HAP-1 (cell line): ENCODE measurements at regions not wholly inside any gene's neighbourhood (a gene's known extent, or its start where the extent isn't known, plus 50 kb on each side); places are given as distances from the start of the nearest gene placed in this dataset.

Source experiments
- DNase-seq, 2 experiments: peaks; one replicate each; pipeline ENCODE4 v3.0.0-alpha.2; 2016 to 2020; ENCODE audit warnings: low spot score in 2 of 2
- H3K27me3 ChIP-seq: fragments of 250-450 bp; sonication (Bioruptor Pico); 2 replicates; pipeline ENCODE4 v1.5.1; 2020; ENCODE audit warnings: low read depth, mild to moderate bottlenecking, moderate library complexity
- H3K36me3 ChIP-seq: fragments of 250-450 bp; sonication (Bioruptor Pico); replicated peaks from 2 replicates; pipeline ENCODE4 v1.5.1; 2020; ENCODE audit warnings: mild to moderate bottlenecking
- H3K4me1 ChIP-seq: fragments of 250-450 bp; sonication (Bioruptor Pico); 2 replicates; pipeline ENCODE4 v1.5.1; 2020; ENCODE audit warnings: mild to moderate bottlenecking
- H3K4me3 ChIP-seq: fragments of 250-450 bp; sonication (Bioruptor Pico); 2 replicates; pipeline ENCODE4 v1.5.1; 2020; ENCODE audit warnings: mild to moderate bottlenecking, moderate library complexity
- H3K9me3 ChIP-seq: fragments of 250-450 bp; sonication (Bioruptor Pico); 2 replicates; pipeline ENCODE4 v1.5.1; 2020; ENCODE audit warnings: mild to moderate bottlenecking, moderate library complexity
- in situ Hi-C: fragments of 300-500 bp; cut with MboI; formaldehyde crosslinking; loops from 3 replicates; pipeline ENCODE4 v1.14.3; 2020; ENCODE audit warnings: low sequenced_read_pairs, inconsistent platforms, mixed read lengths

GRCh38 chrX:57848857-57849256, 61.4 kb downstream of the ZXDA start:
- Histone ChIP-seq H3K36me3 (no peaks in the 10 kb centered on the region), H3K9me3 (no peaks in the 10 kb centered on the region), H3K4me1 (no peaks in the 10 kb centered on the region), H3K27me3 (no peaks in the 10 kb centered on the region), H3K4me3 (no peak overlapping the region)
- DNase-seq: no peak
- in situ Hi-C loops: no loop called here

- Histone ChIP-seq H3K4me1 (peaks cover 4% of the 10 kb centered on the region; the same call in 1 of the 2 replicates), H3K36me3 (no peaks in the 10 kb centered on the region), H3K4me3 (no peak overlapping the region), H3K9me3 (no peaks in the 10 kb centered on the region), H3K27me3 (peaks cover 6% of the 10 kb centered on the region; the same call in 1 of the 2 replicates)
- peak in 1 of 2 experiments; percentile 12 for DNase-seq
- in situ Hi-C loops: no loop called here
These were observed 87.4 kb downstream of the ZXDA start for GRCh38 chrX:57822818-57823217.

DNA sequence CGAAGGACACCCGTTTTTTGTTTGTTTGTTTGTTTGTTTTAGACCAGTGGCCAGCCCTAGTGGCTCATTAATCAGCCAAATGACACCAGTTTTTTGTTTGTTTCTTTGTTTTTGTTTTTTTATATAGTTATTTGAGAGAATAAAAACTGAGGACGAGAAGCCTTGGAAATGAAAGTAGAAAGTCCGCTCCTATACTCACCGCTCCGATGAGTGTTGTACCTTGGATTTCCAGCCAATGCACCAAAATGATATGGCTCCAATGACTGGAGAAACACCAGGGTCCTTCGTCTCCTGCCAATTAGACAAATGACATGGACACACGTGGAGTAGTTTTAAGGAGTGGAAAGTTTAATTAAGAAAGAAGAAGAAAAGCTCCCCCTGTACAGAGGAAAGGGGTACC, 87.9 kb downstream of the ZXDA start:
- H3K4me3 ChIP-seq: no peak overlapping the region
- DNase-seq: no peak
- H3K9me3 ChIP-seq: no peaks in the 10 kb centered on the region
- in situ Hi-C loops: no loop called here
- H3K36me3 ChIP-seq: no peaks in the 10 kb centered on the region
- H3K4me1 ChIP-seq: peaks cover 4% of the 10 kb centered on the region; the same call in 1 of the 2 replicates
- H3K27me3 ChIP-seq: peaks cover 6% of the 10 kb centered on the region; the same call in 1 of the 2 replicates

DNA sequence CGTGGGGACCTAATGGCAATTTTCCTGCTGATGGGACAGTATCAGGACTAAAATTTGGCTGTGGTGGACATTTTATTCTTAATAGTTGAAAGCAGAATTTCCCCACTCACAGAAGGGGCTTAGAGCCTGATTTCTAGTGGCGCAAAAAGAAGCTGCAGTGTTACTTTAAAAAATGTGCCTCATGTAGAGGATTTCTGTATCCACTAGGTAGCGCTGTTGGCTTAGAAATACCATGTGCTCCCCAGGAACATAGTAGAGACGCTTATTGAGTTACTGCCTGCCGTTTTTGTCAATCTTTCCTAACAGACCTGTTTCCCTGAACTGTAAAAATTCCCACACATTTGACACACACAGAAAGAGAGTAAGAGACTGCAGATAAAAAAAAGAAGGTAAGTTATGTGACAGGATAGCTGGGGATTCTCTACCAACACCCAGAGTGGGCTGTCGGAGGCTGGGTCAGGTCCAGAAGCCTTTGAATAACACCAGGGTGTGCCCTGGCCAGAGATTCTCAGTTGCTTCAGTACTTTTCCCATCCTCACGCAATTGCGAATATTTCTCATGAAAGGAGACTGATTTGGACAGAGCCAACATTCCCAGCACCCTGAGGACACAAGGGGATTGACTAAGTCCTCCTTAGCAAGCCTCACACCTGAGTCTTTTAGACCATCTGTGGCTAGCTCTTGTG, 88.4 kb downstream of the ZXDA start:
- H3K9me3 ChIP-seq: no peaks in the 10 kb centered on the region
- H3K4me3 ChIP-seq: no peak overlapping the region
- H3K36me3 ChIP-seq: no peaks in the 10 kb centered on the region
- peaks cover 4% of the 10 kb centered on the region; the same call in 1 of the 2 replicates for H3K4me1 ChIP-seq
- DNase-seq: peak; percentile 59 to 75
- H3K27me3 ChIP-seq: peaks cover 6% of the 10 kb centered on the region; the same call in 1 of the 2 replicates
- in situ Hi-C loops: no loop called here

- in situ Hi-C loops: no loop called here
- no peak for DNase-seq
- Histone ChIP-seq H3K27me3 (peaks cover 6% of the 10 kb centered on the region; the same call in 1 of the 2 replicates), H3K9me3 (no peaks in the 10 kb centered on the region), H3K4me3 (no peak overlapping the region), H3K36me3 (no peaks in the 10 kb centered on the region), H3K4me1 (no peaks in the 10 kb centered on the region)
These were observed 93.0 kb downstream of the ZXDA start for GRCh38 chrX:57817302-57817701.

DNA sequence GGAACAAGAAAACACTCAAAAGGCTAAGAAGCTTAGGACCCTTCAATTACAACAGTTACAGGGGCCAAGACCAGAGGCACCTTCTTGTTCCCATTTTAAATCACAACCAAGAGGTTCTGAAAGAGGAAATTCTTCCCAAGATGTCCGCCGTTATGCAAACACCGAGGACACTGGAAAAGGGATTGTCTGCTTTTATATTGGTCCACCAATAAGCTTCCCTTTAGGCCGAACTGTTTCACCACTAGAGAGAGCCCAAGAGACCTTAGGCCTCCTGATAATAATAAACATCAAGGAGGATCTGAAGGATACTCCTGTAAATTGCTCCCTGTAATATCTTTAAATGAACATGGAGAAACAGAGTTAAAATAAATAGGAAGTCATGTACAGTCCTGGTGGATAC, 92.6 kb upstream of the NLRP2B start:
- H3K4me3 ChIP-seq: no peak overlapping the region
- H3K9me3 ChIP-seq: no peaks in the 10 kb centered on the region
- no peaks in the 10 kb centered on the region for H3K27me3 ChIP-seq
- peak; percentile 8 to 17 for DNase-seq
- no peaks in the 10 kb centered on the region for H3K4me1 ChIP-seq
- H3K36me3 ChIP-seq: no peaks in the 10 kb centered on the region
- in situ Hi-C loops: loop anchor here (25.0 kb wide), 1 partner anchor 110 kb away; no protein-coding TSS in a partner anchor

- no peaks in the 10 kb centered on the region for H3K36me3 ChIP-seq
- no peaks in the 10 kb centered on the region for H3K9me3 ChIP-seq
- H3K4me3 ChIP-seq: no peak overlapping the region
- H3K4me1 ChIP-seq: no peaks in the 10 kb centered on the region
- H3K27me3 ChIP-seq: no peaks in the 10 kb centered on the region
- in situ Hi-C loops: loop anchor here (25.0 kb wide), 1 partner anchor 109 kb away; no protein-coding TSS in a partner anchor
- no peak for DNase-seq
These were observed 91.6 kb upstream of the NLRP2B start for GRCh38 chrX:57771689-57772088.

- Histone ChIP-seq H3K4me3 (no peak overlapping the region), H3K36me3 (no peaks in the 10 kb centered on the region)
These were observed 72.8 kb upstream of the NLRP2B start for GRCh38 chrX:57752866-57753265.

GRCh38 chrX:57741107-57741506, 61.0 kb upstream of the NLRP2B start:
- no peaks in the 10 kb centered on the region for H3K36me3 ChIP-seq
- in situ Hi-C loops: no loop called here
- no peak for DNase-seq
- no peaks in the 10 kb centered on the region for H3K27me3 ChIP-seq
- H3K9me3 ChIP-seq: no peaks in the 10 kb centered on the region
- no peaks in the 10 kb centered on the region for H3K4me1 ChIP-seq
- no peak overlapping the region for H3K4me3 ChIP-seq

More at GRCh38 chrX:57752866-57753265, 72.8 kb upstream of the NLRP2B start:
- DNase-seq: peak in 1 of 2 experiments; percentile 47
- Histone ChIP-seq H3K9me3 (no peaks in the 10 kb centered on the region), H3K27me3 (no peaks in the 10 kb centered on the region), H3K4me1 (no peaks in the 10 kb centered on the region)
- in situ Hi-C loops: loop anchor here (25.0 kb wide), 1 partner anchor 91 kb away; no protein-coding TSS in a partner anchor

DNA sequence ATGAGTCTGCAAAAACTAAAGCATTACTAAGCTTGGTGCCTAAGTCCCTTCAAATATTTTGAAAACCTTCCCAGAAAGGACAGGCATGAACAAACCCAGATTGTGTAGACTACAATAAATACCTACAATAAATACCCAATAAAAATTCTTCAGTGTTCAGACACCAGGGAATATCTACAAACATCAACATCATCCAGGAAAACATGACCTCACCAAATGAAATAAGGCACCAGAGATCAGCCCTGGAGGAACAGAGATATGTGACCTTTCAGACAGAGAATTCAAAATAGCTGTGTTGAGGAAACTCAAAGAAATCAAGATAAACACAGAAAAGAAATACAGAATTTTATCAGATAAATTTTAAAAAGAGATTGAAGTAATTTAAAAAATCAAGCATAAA, 57.8 kb upstream of the NLRP2B start:
- no peaks in the 10 kb centered on the region for H3K36me3 ChIP-seq
- H3K4me3 ChIP-seq: no peak overlapping the region
- no peaks in the 10 kb centered on the region for H3K9me3 ChIP-seq
- no peaks in the 10 kb centered on the region; the same call in 1 of the 2 replicates for H3K27me3 ChIP-seq
- in situ Hi-C loops: no loop called here
- H3K4me1 ChIP-seq: no peaks in the 10 kb centered on the region
- DNase-seq: no peak
